Panc1 (cell line): ENCODE measurements at regions not wholly inside any gene's neighbourhood (a gene's known extent, or its start where the extent isn't known, plus 50 kb on each side); places are given as distances from the start of the nearest gene placed in this dataset.

Source experiments
- ATAC-seq: fragments of 200-7000 bp; cut with Tn5 transposase; 2 replicates; pipeline ENCODE4 v1.9.1; 2020; ENCODE audit warnings: mild to moderate bottlenecking, moderate library complexity
- BruUV-seq: library from RNA; stranded (reverse); fragments of 400-500 nt; replicated peaks from 2 replicates; lab custom pipeline; 2021; lab: Mats Ljungman, UMichigan
- CTCF ChIA-PET: fragments of 300-600 bp; sonication (Branson Sonifier 250); formaldehyde crosslinking; loops from one replicate; lab custom pipeline; 2022; ENCODE audit warnings: antibody characterized with exemption; lab: Charles Lee
- POLR2A ChIA-PET: fragments of 300-600 bp; sonication (Branson Sonifier 250); formaldehyde crosslinking; loops from one replicate; lab custom pipeline; 2022; ENCODE audit warnings: antibody characterized with exemption; lab: Charles Lee
- DNase-seq: peaks from one replicate; pipeline ENCODE4 v3.0.0-alpha.2; 2010; ENCODE audit warnings: low read depth, low spot score
- H3K27ac ChIP-seq: 2 replicates; pipeline ENCODE4 v1.5.1; 2011; ENCODE audit warnings: mild to moderate bottlenecking, low read length, inconsistent platforms
- H3K27me3 ChIP-seq: fragments of 200-500 bp; sonication (Bioruptor generic); 2 replicates; pipeline ENCODE4 v1.6.0; 2014; ENCODE audit warnings: low read length, inconsistent platforms; ENCODE audit not compliant: control insufficient read depth, insufficient read depth
- H3K36me3 ChIP-seq: fragments of 200-500 bp; sonication (Bioruptor generic); 2 replicates; pipeline ENCODE4 v1.5.1; 2014; ENCODE audit warnings: inconsistent platforms, mild to moderate bottlenecking, low read length, moderate library complexity; ENCODE audit not compliant: control insufficient read depth, insufficient read depth
- H3K4me1 ChIP-seq: 2 replicates; pipeline ENCODE4 v1.5.1; 2011; ENCODE audit warnings: inconsistent platforms, mild to moderate bottlenecking, low read length, moderate library complexity; ENCODE audit not compliant: control insufficient read depth, insufficient read depth
- H3K4me3 ChIP-seq, 2 experiments: 2 replicates each; pipeline ENCODE4 v1.5.1; 2011 to 2012; ENCODE audit warnings: low read depth in 2 of 2, low read length in 2 of 2, mild to moderate bottlenecking in 2 of 2, inconsistent platforms in 1 of 2, moderate library complexity in 1 of 2
- H3K9me3 ChIP-seq: fragments of 200-500 bp; sonication (Bioruptor generic); 2 replicates; pipeline ENCODE4 v1.5.1; 2014; ENCODE audit warnings: low read depth, mild to moderate bottlenecking, inconsistent platforms, low read length, moderate library complexity; ENCODE audit not compliant: control insufficient read depth, insufficient read depth
- POLR2AphosphoS5 ChIP-seq: IDR thresholded peaks from 2 replicates; pipeline ENCODE4 v1.6.1; 2012; ENCODE audit warnings: mild to moderate bottlenecking, low read depth, low read length, moderate library complexity
- REST ChIP-seq, 2 experiments: IDR thresholded peaks; 2 replicates each; pipeline ENCODE4 v1.6.1; 2011 to 2012; ENCODE audit warnings: low read depth in 2 of 2, control low read depth in 1 of 2, low read length in 1 of 2, mild to moderate bottlenecking in 1 of 2, moderate library complexity in 1 of 2; ENCODE audit not compliant: insufficient read depth in 1 of 2
- SIN3A ChIP-seq: IDR thresholded peaks from 2 replicates; pipeline ENCODE4 v1.6.1; 2012; ENCODE audit warnings: low read depth, mild to moderate bottlenecking, low read length, moderate library complexity, borderline replicate concordance; ENCODE audit not compliant: insufficient read depth
- TCF7L2 ChIP-seq: IDR thresholded peaks from 2 replicates; pipeline ENCODE4 v1.6.1; 2011; ENCODE audit warnings: mild to moderate bottlenecking, low read depth, low read length, inconsistent platforms
- in situ Hi-C: cut with HindIII; loops from 2 replicates; pipeline ENCODE4 v1.10.0; 2016; ENCODE audit warnings: low sequenced_read_pairs, low pct_unique_long_range_greater_than_20kb
- intact Hi-C: fragments of 100-400 bp; cut with micrococcal nuclease; formaldehyde crosslinking; loops from one replicate; pipeline ENCODE4 v1.10.0; 2022; ENCODE audit not compliant: unreplicated experiment
- TF ChIP-seq, protein P1 (sequence below): fragments of 450-650 bp; IDR thresholded peaks from 2 replicates; pipeline ENCODE4 v1.5.1; 2017; ENCODE audit warnings: mild to moderate bottlenecking

DNA sequence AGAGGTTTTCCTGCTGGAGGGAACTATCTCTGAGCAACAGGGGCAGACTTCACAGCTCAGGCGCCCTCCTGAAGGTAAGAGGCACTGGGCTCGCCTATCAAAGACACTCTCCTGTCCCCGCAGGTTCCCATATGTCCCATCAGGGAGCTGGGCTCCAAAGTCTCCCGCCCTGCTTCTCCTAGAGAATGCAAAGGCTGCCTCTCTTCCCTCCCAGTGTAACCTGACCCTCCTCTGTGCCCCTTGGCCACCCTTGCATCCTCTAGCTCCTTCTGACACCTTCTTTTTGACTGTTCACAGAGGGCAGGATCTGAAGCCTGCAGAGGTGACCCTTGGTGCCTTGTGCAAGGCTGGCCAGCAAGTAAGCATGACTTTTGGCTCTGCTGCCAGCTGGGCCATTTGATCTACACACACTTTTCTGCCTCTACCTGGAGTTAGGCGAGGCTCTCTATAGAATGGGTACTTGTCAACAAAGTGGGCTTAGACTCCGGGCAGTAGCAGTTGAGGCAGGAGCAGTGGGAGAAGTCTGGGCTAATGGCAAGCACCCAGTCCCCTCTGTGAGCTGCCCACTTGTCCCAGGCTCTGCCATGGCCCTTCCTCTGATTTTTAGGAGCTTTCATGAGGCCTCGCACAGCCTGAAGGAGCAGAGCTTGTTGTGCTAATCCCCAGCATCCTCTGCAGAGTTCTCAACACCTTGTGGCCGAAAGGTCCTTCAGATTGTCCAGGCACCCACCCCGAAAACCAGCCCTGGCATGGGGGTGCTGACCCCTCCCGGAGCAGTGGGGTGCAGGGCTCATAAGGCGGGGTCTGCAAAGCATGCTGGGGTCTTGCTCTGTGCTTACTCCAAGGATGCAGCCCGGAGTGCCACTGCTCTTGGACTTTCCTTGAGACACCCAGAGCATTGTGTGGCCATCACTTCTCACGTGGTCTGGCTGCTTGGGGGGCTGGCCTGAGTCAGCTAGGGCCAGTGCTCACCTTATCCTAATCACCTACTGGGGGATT lies 122.9 kb downstream of the METRNL start:
- Histone ChIP-seq H3K4me1 (no peaks in the 10 kb centered on the region), H3K9me3 (no peaks in the 10 kb centered on the region), H3K27me3 (no peaks in the 10 kb centered on the region), H3K36me3 (no peaks in the 10 kb centered on the region), H3K4me3 (no peak overlapping the region), H3K27ac (no peak overlapping the region)
- in situ Hi-C loops (no loop called here), intact Hi-C loops (no loop called here)
- DNase-seq (no peak), ATAC-seq (no peak)
- CTCF ChIA-PET: no interaction called here
- no peak for TF ChIP-seq SIN3A
- TF ChIP-seq, protein P1, sequence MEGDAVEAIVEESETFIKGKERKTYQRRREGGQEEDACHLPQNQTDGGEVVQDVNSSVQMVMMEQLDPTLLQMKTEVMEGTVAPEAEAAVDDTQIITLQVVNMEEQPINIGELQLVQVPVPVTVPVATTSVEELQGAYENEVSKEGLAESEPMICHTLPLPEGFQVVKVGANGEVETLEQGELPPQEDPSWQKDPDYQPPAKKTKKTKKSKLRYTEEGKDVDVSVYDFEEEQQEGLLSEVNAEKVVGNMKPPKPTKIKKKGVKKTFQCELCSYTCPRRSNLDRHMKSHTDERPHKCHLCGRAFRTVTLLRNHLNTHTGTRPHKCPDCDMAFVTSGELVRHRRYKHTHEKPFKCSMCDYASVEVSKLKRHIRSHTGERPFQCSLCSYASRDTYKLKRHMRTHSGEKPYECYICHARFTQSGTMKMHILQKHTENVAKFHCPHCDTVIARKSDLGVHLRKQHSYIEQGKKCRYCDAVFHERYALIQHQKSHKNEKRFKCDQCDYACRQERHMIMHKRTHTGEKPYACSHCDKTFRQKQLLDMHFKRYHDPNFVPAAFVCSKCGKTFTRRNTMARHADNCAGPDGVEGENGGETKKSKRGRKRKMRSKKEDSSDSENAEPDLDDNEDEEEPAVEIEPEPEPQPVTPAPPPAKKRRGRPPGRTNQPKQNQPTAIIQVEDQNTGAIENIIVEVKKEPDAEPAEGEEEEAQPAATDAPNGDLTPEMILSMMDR: no peak
- no peak for TF ChIP-seq POLR2AphosphoS5
- TF ChIP-seq TCF7L2: no peak
- TF ChIP-seq REST (IDR thresholded peaks at IDR 0.05; ENCODE audit: insufficient read depth in 1 of 2, low read depth in 2 of 2, low read length in 1 of 2): no peak
- POLR2A ChIA-PET: no interaction called here
- BruUV-seq: no TSS peak

DNA sequence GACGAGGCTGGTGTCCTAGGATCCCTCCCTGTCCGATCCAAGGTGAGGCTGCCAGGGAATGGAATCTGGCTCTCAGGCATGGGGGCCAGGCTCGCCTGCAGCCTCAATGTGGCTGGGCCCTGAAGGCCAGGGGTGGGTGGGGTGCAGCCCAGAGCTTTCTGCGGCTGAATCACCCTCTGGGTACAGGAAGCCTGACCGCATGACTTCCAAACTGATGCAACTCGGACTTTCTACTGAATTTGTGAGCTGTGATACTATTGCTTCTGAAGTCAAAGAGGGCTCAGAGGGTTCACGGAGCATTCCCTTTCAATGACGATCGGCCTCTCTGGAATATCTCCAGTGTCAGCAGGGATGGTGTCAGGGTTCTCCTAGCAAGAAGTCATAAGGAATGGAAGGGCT lies 123.7 kb downstream of the METRNL start:
- intact Hi-C loops (no loop called here), in situ Hi-C loops (no loop called here)
- ATAC-seq: no peak
- no peak for DNase-seq
- Histone ChIP-seq H3K27me3 (no peaks in the 10 kb centered on the region), H3K27ac (no peak overlapping the region), H3K4me1 (no peaks in the 10 kb centered on the region), H3K9me3 (no peaks in the 10 kb centered on the region), H3K4me3 (no peak overlapping the region), H3K36me3 (no peaks in the 10 kb centered on the region)
- ChIA-PET POLR2A (no interaction called here), CTCF (no interaction called here)
- TF ChIP-seq, protein P1: no peak
- TF ChIP-seq SIN3A (no peak), POLR2AphosphoS5 (no peak), REST (IDR thresholded peaks at IDR 0.05; ENCODE audit: insufficient read depth in 1 of 2, low read depth in 2 of 2, low read length in 1 of 2) (no peak), TCF7L2 (no peak)
- no TSS peak for BruUV-seq
